HL-60 (cell line): ENCODE measurements at regions not wholly inside any gene's neighbourhood (a gene's known extent, or its start where the extent isn't known, plus 50 kb on each side); places are given as distances from the start of the nearest gene placed in this dataset.

Source experiments
- CTCF ChIP-seq: IDR thresholded peaks from one replicate; pipeline ENCODE4 v1.5.1; 2011; ENCODE audit warnings: low read length, control low read depth, inconsistent platforms; ENCODE audit not compliant: insufficient read depth
- POLR2AphosphoS5 ChIP-seq: IDR thresholded peaks from 2 replicates; pipeline ENCODE4 v1.6.1; 2012; ENCODE audit warnings: low read depth
- REST ChIP-seq: IDR thresholded peaks from 2 replicates; pipeline ENCODE4 v1.6.1; 2012; ENCODE audit warnings: low read depth; ENCODE audit not compliant: insufficient replicate concordance
- SPI1 ChIP-seq: IDR thresholded peaks from 2 replicates; pipeline ENCODE4 v1.6.1; 2012; ENCODE audit warnings: low read depth, mild to moderate bottlenecking, borderline replicate concordance

GRCh38 chr2:116832148-116832547, 982.3 kb upstream of the DDX18 start:
- TF ChIP-seq CTCF (no peak), REST (no peak), SPI1 (no peak), POLR2AphosphoS5 (no peak)
